Gastroesophageal sphincter (tissue), 4 donors: ENCODE measurements at regions not wholly inside any gene's neighbourhood (a gene's known extent, or its start where the extent isn't known, plus 50 kb on each side); places are given as distances from the start of the nearest gene placed in this dataset.

Source experiments
- ATAC-seq: fragments of 150-250 bp; one replicate; pipeline ENCODE4 v1.9.1; 2016; ENCODE audit warnings: mild to moderate bottlenecking, moderate library complexity
- H3K27ac ChIP-seq, 4 donors: fragments of 200-600 bp; sonication (generic) in 3 of 4; 1 replicate in 3 of 4; 2 replicates in 1 of 4; pipeline ENCODE4 v1.5.1; 2016 to 2019
- H3K27me3 ChIP-seq: fragments of 200-600 bp; sonication (generic); one replicate; pipeline ENCODE4 v1.5.1; 2019
- H3K36me3 ChIP-seq, 2 donors: fragments of 200-600 bp; sonication (generic); one replicate each; pipeline ENCODE4 v1.5.1; 2019; ENCODE audit warnings: control low read depth in 1 of 2
- H3K4me1 ChIP-seq, 3 donors: fragments of 200-600 bp; sonication (generic); 1 replicate in 2 of 3; 2 replicates in 1 of 3; pipeline ENCODE4 v1.5.1; 2016 to 2019; ENCODE audit warnings: control low read depth in 2 of 3
- H3K4me3 ChIP-seq, 2 donors: fragments of 200-600 bp; sonication (generic); one replicate each; pipeline ENCODE4 v1.5.1; 2019; ENCODE audit warnings: mild to moderate bottlenecking in 1 of 2, moderate library complexity in 1 of 2
- H3K9me3 ChIP-seq, 3 donors: fragments of 200-600 bp; sonication (generic); one replicate each; pipeline ENCODE4 v1.5.1; 2017 to 2019; ENCODE audit warnings: control low read depth in 2 of 3
- CTCF ChIP-seq, 4 experiments: fragments of 200-600 bp in 2 of 4; fragments of 450-650 bp in 2 of 4; sonication (generic) in 1 of 4; IDR thresholded peaks; one replicate each; pipeline ENCODE4 v1.5.1; 2017 to 2019; ENCODE audit warnings: antibody characterized with exemption in 4 of 4, mild to moderate bottlenecking in 2 of 4, moderate library complexity in 2 of 4
- EP300 ChIP-seq: sonication (generic); formaldehyde crosslinking; IDR thresholded peaks from one replicate; pipeline ENCODE4 v1.6.1; 2017; ENCODE audit warnings: antibody characterized with exemption, mild to moderate bottlenecking
- POLR2A ChIP-seq, 2 donors: fragments of 450-650 bp; IDR thresholded peaks; one replicate each; pipeline ENCODE4 v1.6.1; 2017; ENCODE audit warnings: antibody characterized with exemption in 2 of 2, mild to moderate bottlenecking in 2 of 2, moderate library complexity in 1 of 2
- POLR2AphosphoS5 ChIP-seq: sonication (generic); formaldehyde crosslinking; IDR thresholded peaks from one replicate; pipeline ENCODE4 v1.6.1; 2017; ENCODE audit warnings: antibody characterized with exemption
- WGBS, 2 donors: methylation state at CpG; one replicate each; pipeline ENCODE4 v1.1.5; 2018; ENCODE audit warnings: low coverage in 1 of 2; 5-methylcytosine and 5-hydroxymethylcytosine counted together

GRCh38 chr3:21274079-21274571, 476.9 kb downstream of the ZNF385D start:
- no peak for TF ChIP-seq EP300
- no peak for TF ChIP-seq POLR2AphosphoS5
- no peak for TF ChIP-seq CTCF (IDR thresholded peaks at IDR 0.05)
- no peak for TF ChIP-seq POLR2A (IDR thresholded peaks at IDR 0.05)
- ATAC-seq, result no peak
- WGBS, 2 donors, result 83 to 85% methylated on average over 2 of the region's 2 CpGs
- no peaks in the 10 kb centered on the region for H3K9me3 ChIP-seq
- H3K27me3 ChIP-seq, result no peaks in the 10 kb centered on the region
- peaks cover 0 to 29% (median 3%) of the 10 kb centered on the region in 3 donors for H3K4me1 ChIP-seq
- no peaks in the 10 kb centered on the region for H3K36me3 ChIP-seq
- H3K27ac ChIP-seq, result no peak overlapping the region
- H3K4me3 ChIP-seq, result no peak overlapping the region

GRCh38 chr3:21273259-21274025, 477.6 kb downstream of the ZNF385D start:
- peaks cover 0 to 29% (median 3%) of the 10 kb centered on the region in 3 donors for H3K4me1 ChIP-seq
- no peaks in the 10 kb centered on the region for H3K9me3 ChIP-seq
- H3K27me3 ChIP-seq, result no peaks in the 10 kb centered on the region
- H3K4me3 ChIP-seq, result no peak overlapping the region
- H3K27ac ChIP-seq, result no peak overlapping the region
- 16 to 23% methylated on average over 3 to 4 of the region's 4 CpGs for WGBS, 2 donors
- H3K36me3 ChIP-seq, result no peaks in the 10 kb centered on the region
- no peak for ATAC-seq
- no peak for TF ChIP-seq POLR2AphosphoS5

DNA sequence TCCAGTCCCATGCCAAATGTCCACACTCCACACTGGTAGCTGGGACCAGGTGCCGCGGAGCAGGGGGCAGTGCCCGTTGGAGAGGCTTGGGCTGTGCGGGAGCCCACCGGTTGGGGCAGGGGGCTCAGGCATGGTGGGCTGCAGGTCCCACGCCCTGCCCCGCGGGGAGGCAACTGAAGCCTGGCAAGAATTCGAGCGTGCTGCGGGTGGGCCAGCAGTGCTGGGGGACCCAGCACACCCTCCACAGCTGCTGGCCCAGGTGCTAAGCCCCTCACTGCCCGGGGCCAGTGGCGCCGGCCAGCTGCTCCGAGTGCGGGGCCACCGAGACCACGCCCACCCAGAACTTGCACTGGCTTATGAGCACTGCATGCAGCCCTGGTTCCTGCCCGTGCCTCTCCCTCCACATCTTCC, 479.4 kb downstream of the ZNF385D start:
- no peak overlapping the region for H3K4me3 ChIP-seq
- no peak for TF ChIP-seq POLR2A (IDR thresholded peaks at IDR 0.05)
- TF ChIP-seq EP300, result no peak
- TF ChIP-seq POLR2AphosphoS5, result no peak
- no peak for TF ChIP-seq CTCF (IDR thresholded peaks at IDR 0.05)

GRCh38 chr3:21269882-21270281, 481.1 kb downstream of the ZNF385D start:
- ATAC-seq, result no peak
- H3K9me3 ChIP-seq, result no peaks in the 10 kb centered on the region
- no peaks in the 10 kb centered on the region for H3K27me3 ChIP-seq
- TF ChIP-seq EP300 (no peak), POLR2AphosphoS5 (no peak), CTCF (IDR thresholded peaks at IDR 0.05) (no peak), POLR2A (IDR thresholded peaks at IDR 0.05) (no peak)
- no peak overlapping the region for H3K4me3 ChIP-seq
- H3K36me3 ChIP-seq, result no peaks in the 10 kb centered on the region
- no peak overlapping the region for H3K27ac ChIP-seq
- peaks cover 0 to 29% (median 3%) of the 10 kb centered on the region in 3 donors for H3K4me1 ChIP-seq

More for the DNA sequence above, 479.4 kb downstream of the ZNF385D start:
- no peak overlapping the region for H3K27ac ChIP-seq
- WGBS, 2 donors, result 83% methylated on average over 1 of the region's 19 CpGs; no CpG with 5 or more reads in 1 of the 2 donors
- H3K9me3 ChIP-seq, result no peaks in the 10 kb centered on the region
- no peaks in the 10 kb centered on the region for H3K27me3 ChIP-seq
- H3K4me1 ChIP-seq, result peaks cover 0 to 29% (median 3%) of the 10 kb centered on the region in 3 donors
- no peaks in the 10 kb centered on the region for H3K36me3 ChIP-seq
- no peak for ATAC-seq

DNA sequence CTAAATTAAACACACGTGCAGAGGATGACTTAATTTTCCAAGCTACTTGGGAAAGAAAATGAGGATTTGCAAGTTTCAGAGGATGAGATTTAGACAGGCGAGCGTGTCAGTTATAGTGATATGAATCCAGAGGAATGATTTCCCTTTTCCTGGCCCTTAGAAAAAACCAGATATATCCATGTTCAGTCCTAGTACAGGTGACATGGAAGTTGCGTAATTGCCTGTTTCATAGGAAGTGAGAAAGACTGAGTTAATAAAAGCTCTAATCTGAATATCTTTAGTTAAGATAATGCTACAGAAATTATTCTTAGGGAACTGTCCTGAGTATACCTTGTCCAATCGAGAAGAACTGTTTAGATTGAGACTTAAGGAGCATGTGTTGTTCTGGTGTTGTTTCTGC, 490.5 kb downstream of the ZNF385D start:
- ATAC-seq, result no peak
- peaks cover 0 to under 1% (median 0%) of the 10 kb centered on the region in 3 donors for H3K9me3 ChIP-seq
- H3K27me3 ChIP-seq, result no peaks in the 10 kb centered on the region
- H3K36me3 ChIP-seq, result no peaks in the 10 kb centered on the region
- H3K4me3 ChIP-seq, result no peak overlapping the region
- peaks cover 0 to 9% (median 0%) of the 10 kb centered on the region in 3 donors for H3K4me1 ChIP-seq
- no peak overlapping the region for H3K27ac ChIP-seq
- WGBS, 2 donors, result 62 to 71% methylated on average over 3 to 5 of the region's 5 CpGs
- TF ChIP-seq CTCF (IDR thresholded peaks at IDR 0.05), result no peak
- no peak for TF ChIP-seq POLR2AphosphoS5
- no peak for TF ChIP-seq POLR2A (IDR thresholded peaks at IDR 0.05)
- TF ChIP-seq EP300, result no peak
